ENCODE measurements at regions not wholly inside any gene's neighbourhood (a gene's known extent, or its start where the extent isn't known, plus 50 kb on each side); places are given as distances from the start of the nearest gene placed in this dataset.
"Not testable (repeated sequence)": the region's sequence is repeated elsewhere in the genome, so short reads cannot be mapped to it uniquely, and the experiment has no call there.

DNA sequence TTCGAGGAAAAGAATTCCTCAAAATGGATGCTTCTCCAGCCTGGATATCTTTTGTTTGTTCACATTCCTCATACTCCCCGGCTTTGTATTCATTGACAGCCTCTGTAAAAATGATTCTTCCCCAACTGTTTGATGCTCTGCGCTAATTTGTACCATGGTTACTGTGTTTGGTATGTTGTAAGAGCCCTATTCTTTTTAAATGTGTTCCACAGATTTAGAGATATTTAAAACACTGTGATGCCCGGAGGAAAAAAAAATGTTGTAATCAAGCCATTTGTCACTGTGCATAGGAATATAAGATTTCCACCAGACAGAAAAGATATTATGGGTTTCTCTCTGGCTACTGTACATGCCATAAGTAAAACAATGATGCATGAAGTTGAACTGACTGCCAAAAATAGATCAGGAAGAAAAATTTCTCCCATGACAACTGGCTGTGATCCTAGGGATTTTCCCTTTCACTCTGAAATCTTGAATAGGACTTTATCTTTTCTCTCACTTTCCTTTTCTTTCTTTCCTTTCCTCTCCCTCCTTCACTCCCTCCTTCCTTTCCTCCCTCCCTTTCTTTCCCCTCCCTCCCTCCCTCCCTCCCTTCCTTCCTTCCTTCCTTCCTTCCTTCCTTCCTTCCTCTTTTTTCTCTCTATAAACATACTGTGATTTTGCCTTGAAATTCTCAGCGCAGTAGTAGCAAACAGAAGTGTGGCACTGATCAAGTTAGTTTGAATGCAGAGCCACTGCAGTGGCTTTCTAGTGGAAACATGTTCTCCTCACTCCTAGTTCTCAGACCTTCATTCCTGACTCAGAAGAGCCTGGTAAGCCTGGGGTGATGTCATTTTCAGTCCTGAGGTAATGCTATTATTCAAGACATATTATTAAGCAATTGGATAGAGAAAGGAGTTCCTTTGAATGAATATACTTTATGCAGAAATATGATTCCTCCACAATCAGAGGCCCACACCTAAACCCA is 254.9 kb upstream of the TBL1XR1 start:
- Histone ChIP-seq H3K9me3 (ENCODE audit: control insufficient read depth, insufficient read depth, low read length) (no peaks in the 10 kb centered on the region), H3K27ac (ENCODE audit: low read depth, low read length) (peak overlapping the region; percentile 54), H3K27me3 (ENCODE audit: control insufficient read depth, insufficient read depth, low read length) (no peaks in the 10 kb centered on the region), H3K4me1 (ENCODE audit: control insufficient read depth, insufficient read depth, low read length) (no peaks in the 10 kb centered on the region), H3K4me3 (ENCODE audit: low read depth, low read length) (no peak overlapping the region), H3K36me3 (ENCODE audit: control insufficient read depth, insufficient read depth, low read length) (no peaks in the 10 kb centered on the region)
- no CpG with 5 or more reads among the region's 5 CpGs for WGBS (ENCODE audit: insufficient coverage)
- DNase-seq (ENCODE audit: low read depth in 4 of 6, low spot score in 6 of 6): peak in 2 of 6 donors; percentile 84 to 87

DNA sequence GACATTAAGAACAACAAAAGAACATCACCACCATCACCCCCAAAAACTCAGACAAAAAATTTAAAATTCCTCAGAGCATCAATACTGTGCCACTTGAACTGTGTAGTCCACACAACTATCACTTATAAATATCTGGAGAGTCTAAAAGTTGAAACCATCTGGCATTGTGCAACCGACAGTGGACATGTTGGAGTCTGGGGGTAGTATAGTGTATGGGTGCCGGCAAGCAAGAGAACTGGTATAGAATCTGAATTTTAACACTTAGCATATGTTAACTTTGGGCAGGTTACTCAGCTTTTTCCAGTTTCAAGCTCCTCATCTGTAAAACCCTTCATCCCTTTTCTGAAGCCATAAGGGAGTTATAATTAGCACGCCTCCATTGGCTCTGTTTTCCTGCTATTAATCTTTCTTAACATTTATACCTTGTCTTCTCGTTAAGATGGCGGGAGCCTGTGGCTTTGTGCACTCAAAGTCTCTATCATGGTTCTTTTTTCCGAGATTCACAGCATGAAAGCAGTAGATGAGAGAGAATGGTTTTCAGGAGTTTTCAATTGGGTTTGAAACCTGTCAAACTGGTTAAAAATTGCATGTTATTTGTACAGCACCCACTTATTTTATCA is 255.7 kb upstream of the TBL1XR1 start:
- 90% methylated on average over 2 of the region's 6 CpGs for WGBS (ENCODE audit: insufficient coverage)
- no peak overlapping the region for H3K27ac ChIP-seq (ENCODE audit: low read depth, low read length)
- H3K4me3 ChIP-seq (ENCODE audit: low read depth, low read length): no peak overlapping the region
- no peaks in the 10 kb centered on the region for H3K9me3 ChIP-seq (ENCODE audit: control insufficient read depth, insufficient read depth, low read length)
- no peaks in the 10 kb centered on the region for H3K27me3 ChIP-seq (ENCODE audit: control insufficient read depth, insufficient read depth, low read length)
- H3K36me3 ChIP-seq (ENCODE audit: control insufficient read depth, insufficient read depth, low read length): no peaks in the 10 kb centered on the region
- no peak for DNase-seq (ENCODE audit: low read depth in 4 of 6, low spot score in 6 of 6)
- H3K4me1 ChIP-seq (ENCODE audit: control insufficient read depth, insufficient read depth, low read length): no peaks in the 10 kb centered on the region

DNA sequence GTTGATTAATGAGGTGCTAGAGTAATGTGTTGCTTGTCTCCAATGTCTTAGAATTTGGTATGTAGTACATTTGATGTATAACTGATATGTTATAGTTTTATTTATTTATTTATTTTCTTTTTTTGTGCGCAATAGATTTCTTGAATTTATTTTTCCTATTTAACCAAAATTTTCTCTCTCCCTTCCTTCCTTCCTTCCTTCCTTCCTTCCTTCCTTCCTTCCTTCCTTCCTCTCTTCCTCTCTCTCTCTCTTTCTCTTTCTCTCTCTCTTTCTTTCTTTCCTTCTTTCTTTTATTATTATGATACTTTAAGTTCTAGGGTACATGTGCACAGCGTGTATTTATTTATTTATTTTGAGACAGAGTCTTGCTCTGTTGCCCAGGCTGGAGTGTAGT is 256.2 kb upstream of the TBL1XR1 start:
- no peaks in the 10 kb centered on the region for H3K36me3 ChIP-seq (ENCODE audit: control insufficient read depth, insufficient read depth, low read length)
- no peaks in the 10 kb centered on the region for H3K4me1 ChIP-seq (ENCODE audit: control insufficient read depth, insufficient read depth, low read length)
- no peak for DNase-seq (ENCODE audit: low read depth in 4 of 6, low spot score in 6 of 6)
- no peak overlapping the region for H3K4me3 ChIP-seq (ENCODE audit: low read depth, low read length)
- H3K27ac ChIP-seq (ENCODE audit: low read depth, low read length): no peak overlapping the region
- H3K27me3 ChIP-seq (ENCODE audit: control insufficient read depth, insufficient read depth, low read length): no peaks in the 10 kb centered on the region
- WGBS (ENCODE audit: insufficient coverage): no CpG with 5 or more reads among the region's 2 CpGs
- H3K9me3 ChIP-seq (ENCODE audit: control insufficient read depth, insufficient read depth, low read length): no peaks in the 10 kb centered on the region

DNA sequence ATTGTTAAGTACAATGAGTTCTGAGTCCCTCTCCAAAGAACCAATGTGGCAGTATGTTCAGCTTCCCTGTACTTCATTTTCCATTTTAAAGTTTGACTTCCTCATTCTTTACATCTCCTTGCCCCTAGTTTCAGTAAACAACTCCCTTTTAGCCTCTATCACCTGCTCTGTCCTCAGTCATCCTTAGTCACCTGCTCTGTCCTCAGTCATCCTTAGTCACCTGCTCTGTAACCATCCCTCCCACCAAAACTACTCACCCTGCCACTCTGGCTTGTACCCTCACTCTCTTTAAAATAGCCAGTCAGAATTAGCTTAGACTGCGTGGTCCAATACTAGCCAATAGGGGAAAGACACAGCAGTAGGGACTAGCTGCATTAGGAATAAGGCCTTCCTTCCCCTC is 259.9 kb upstream of the TBL1XR1 start:
- not testable (repeated sequence) for H3K9me3 ChIP-seq (ENCODE audit: control insufficient read depth, insufficient read depth, low read length); H3K27ac ChIP-seq (ENCODE audit: low read depth, low read length)
- no CpG with 5 or more reads among the region's 1 CpG for WGBS (ENCODE audit: insufficient coverage)

DNA sequence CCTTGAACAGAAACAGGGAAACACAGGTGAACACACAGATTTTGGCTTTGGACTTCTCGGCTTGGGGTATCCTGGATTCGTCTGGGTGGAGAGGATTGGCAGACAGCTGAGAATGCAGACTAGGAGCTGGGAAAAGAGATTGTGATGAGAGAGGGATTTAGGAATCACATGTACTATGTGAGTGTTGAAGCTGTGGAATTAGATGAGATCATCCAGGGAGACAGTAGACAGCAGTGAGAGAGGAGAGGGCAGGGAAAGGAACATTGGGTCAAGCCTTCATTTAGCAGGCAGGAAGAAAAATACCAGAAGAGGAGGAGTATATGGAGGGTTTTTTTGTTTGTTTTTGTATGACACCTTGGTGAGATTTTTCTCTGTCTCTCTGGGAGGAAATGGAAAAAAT is 262.1 kb upstream of the TBL1XR1 start:
- Histone ChIP-seq H3K4me3 (ENCODE audit: low read depth, low read length) (no peak overlapping the region), H3K36me3 (ENCODE audit: control insufficient read depth, insufficient read depth, low read length) (no peaks in the 10 kb centered on the region), H3K9me3 (ENCODE audit: control insufficient read depth, insufficient read depth, low read length) (no peaks in the 10 kb centered on the region), H3K4me1 (ENCODE audit: control insufficient read depth, insufficient read depth, low read length) (no peaks in the 10 kb centered on the region), H3K27me3 (ENCODE audit: control insufficient read depth, insufficient read depth, low read length) (no peaks in the 10 kb centered on the region), H3K27ac (ENCODE audit: low read depth, low read length) (peak overlapping the region; percentile 20)
- peak in 1 of 6 donors; percentile 47 for DNase-seq (ENCODE audit: low read depth in 4 of 6, low spot score in 6 of 6)
- WGBS (ENCODE audit: insufficient coverage): 72% methylated on average over 2 of the region's 2 CpGs

More for the DNA sequence above, 259.9 kb upstream of the TBL1XR1 start:
- H3K4me1 ChIP-seq (ENCODE audit: control insufficient read depth, insufficient read depth, low read length); H3K27me3 ChIP-seq (ENCODE audit: control insufficient read depth, insufficient read depth, low read length); H3K36me3 ChIP-seq (ENCODE audit: control insufficient read depth, insufficient read depth, low read length); DNase-seq (ENCODE audit: low read depth in 4 of 6, low spot score in 6 of 6); H3K4me3 ChIP-seq (ENCODE audit: low read depth, low read length): not testable (repeated sequence)

DNA sequence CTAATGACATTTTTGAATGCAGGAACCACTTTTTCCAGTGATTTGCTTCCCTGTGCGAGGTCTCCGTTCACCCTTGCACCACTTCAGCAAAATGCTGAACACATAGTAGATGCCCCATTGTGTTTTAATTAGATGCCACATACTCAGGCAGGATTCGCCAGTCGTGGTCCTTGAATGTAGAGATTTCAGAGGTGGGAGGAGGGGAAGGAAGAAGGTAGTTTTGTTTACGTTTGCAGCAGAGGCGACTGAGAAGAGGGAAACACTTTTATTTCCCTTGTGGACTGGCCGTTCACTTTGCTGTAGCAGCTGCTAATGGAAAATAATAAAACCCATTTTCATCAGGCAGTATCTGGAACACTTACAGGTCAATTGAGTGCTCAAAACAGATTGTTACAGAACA is 262.8 kb upstream of the TBL1XR1 start:
- peak in 2 of 6 donors; percentile 12 to 92 for DNase-seq (ENCODE audit: low read depth in 4 of 6, low spot score in 6 of 6)
- H3K27me3 ChIP-seq (ENCODE audit: control insufficient read depth, insufficient read depth, low read length): no peaks in the 10 kb centered on the region
- WGBS (ENCODE audit: insufficient coverage): 10% methylated on average over 3 of the region's 7 CpGs
- H3K4me1 ChIP-seq (ENCODE audit: control insufficient read depth, insufficient read depth, low read length): no peaks in the 10 kb centered on the region
- no peak overlapping the region for H3K4me3 ChIP-seq (ENCODE audit: low read depth, low read length)
- no peaks in the 10 kb centered on the region for H3K9me3 ChIP-seq (ENCODE audit: control insufficient read depth, insufficient read depth, low read length)
- no peaks in the 10 kb centered on the region for H3K36me3 ChIP-seq (ENCODE audit: control insufficient read depth, insufficient read depth, low read length)
- H3K27ac ChIP-seq (ENCODE audit: low read depth, low read length): no peak overlapping the region

DNA sequence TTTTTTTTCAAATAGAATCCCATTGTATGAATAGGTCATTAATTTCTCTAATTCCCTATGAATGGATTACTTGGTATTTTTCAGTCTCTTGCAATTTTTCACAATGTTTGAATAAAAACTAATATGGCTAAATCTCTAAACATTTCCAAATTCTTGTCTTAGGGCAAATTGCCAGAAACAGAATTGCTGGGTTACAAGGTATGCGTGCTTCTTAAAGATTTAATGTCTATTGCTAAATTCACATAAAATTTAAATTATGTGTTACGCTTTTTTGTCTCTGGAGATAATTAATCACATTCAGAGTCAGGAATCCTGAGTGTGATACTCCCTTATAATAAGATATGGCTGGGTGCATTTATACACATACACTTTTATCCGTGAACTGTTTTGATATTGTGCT is 264.5 kb upstream of the TBL1XR1 start:
- no CpG with 5 or more reads among the region's 3 CpGs for WGBS (ENCODE audit: insufficient coverage)
- no peak overlapping the region for H3K27ac ChIP-seq (ENCODE audit: low read depth, low read length)
- DNase-seq (ENCODE audit: low read depth in 4 of 6, low spot score in 6 of 6): no peak

DNA sequence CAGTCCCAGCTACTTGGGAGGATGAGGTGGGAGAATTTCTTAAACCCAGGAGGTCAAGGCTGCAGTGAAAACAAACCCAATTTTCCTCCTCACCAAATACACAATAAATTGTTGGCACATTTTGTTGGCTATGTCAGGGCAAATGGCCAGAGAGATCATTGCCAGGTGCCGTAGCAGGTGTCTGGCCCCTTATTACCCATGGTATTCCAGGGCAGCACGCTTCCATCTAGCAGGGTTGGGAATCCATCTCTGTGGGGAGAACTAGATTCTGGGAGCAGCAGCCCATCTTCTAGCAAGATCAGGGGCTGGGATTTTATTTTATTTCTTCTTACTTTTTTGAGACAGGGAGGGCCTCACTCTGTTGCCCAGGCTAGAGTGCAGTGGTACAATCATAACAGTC is 266.1 kb upstream of the TBL1XR1 start:
- not testable (repeated sequence) for DNase-seq (ENCODE audit: low read depth in 4 of 6, low spot score in 6 of 6); H3K36me3 ChIP-seq (ENCODE audit: control insufficient read depth, insufficient read depth, low read length); H3K9me3 ChIP-seq (ENCODE audit: control insufficient read depth, insufficient read depth, low read length); H3K27ac ChIP-seq (ENCODE audit: low read depth, low read length); H3K4me1 ChIP-seq (ENCODE audit: control insufficient read depth, insufficient read depth, low read length); H3K4me3 ChIP-seq (ENCODE audit: low read depth, low read length); H3K27me3 ChIP-seq (ENCODE audit: control insufficient read depth, insufficient read depth, low read length)
- no CpG with 5 or more reads among the region's 2 CpGs for WGBS (ENCODE audit: insufficient coverage)

More for the DNA sequence above, 264.5 kb upstream of the TBL1XR1 start:
- Histone ChIP-seq H3K4me1 (ENCODE audit: control insufficient read depth, insufficient read depth, low read length) (no peaks in the 10 kb centered on the region), H3K9me3 (ENCODE audit: control insufficient read depth, insufficient read depth, low read length) (no peaks in the 10 kb centered on the region), H3K36me3 (ENCODE audit: control insufficient read depth, insufficient read depth, low read length) (no peaks in the 10 kb centered on the region), H3K4me3 (ENCODE audit: low read depth, low read length) (no peak overlapping the region), H3K27me3 (ENCODE audit: control insufficient read depth, insufficient read depth, low read length) (no peaks in the 10 kb centered on the region)

DNA sequence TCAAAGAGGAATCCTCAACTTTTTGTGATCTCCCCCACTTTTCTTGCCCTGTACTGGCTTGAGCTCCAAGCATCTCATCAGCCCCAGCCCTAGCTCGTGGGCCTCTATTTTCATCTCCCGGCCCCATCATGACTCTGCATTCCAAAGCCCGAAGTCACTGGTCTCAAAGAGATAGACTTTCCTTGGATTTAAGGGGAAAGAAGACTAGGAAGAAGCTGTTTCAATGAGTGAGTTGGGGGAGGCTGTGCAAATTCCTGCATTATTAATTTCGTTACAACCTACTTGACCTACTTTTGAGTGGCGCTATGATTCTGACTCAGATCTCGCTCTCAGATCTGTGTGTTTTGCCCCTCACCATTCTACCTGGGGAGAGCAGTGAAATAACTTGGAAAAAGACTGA is 266.6 kb upstream of the TBL1XR1 start:
- H3K4me3 ChIP-seq (ENCODE audit: low read depth, low read length): no peak overlapping the region
- no peaks in the 10 kb centered on the region for H3K27me3 ChIP-seq (ENCODE audit: control insufficient read depth, insufficient read depth, low read length)
- no peaks in the 10 kb centered on the region for H3K36me3 ChIP-seq (ENCODE audit: control insufficient read depth, insufficient read depth, low read length)
- no CpG with 5 or more reads among the region's 6 CpGs for WGBS (ENCODE audit: insufficient coverage)
- H3K4me1 ChIP-seq (ENCODE audit: control insufficient read depth, insufficient read depth, low read length): no peaks in the 10 kb centered on the region
- H3K9me3 ChIP-seq (ENCODE audit: control insufficient read depth, insufficient read depth, low read length): no peaks in the 10 kb centered on the region
- no peak overlapping the region for H3K27ac ChIP-seq (ENCODE audit: low read depth, low read length)
- no peak for DNase-seq (ENCODE audit: low read depth in 4 of 6, low spot score in 6 of 6)
